Gastrocnemius medialis (tissue), 4 donors: ENCODE measurements at regions not wholly inside any gene's neighbourhood (a gene's known extent, or its start where the extent isn't known, plus 50 kb on each side); places are given as distances from the start of the nearest gene placed in this dataset.

Experiments
- CTCF ChIP-seq, 5 experiments: fragments of 450-650 bp in 3 of 5; fragments of 200-600 bp in 2 of 5; sonication (generic) in 2 of 5; IDR thresholded peaks in 4 of 5; conservative IDR thresholded peaks in 1 of 5; 1 replicate in 4 of 5; 2 replicates in 1 of 5; pipeline ENCODE4 v1.5.1; 2016 to 2019; ENCODE audit warnings: antibody characterized with exemption in 5 of 5, mild to moderate bottlenecking in 3 of 5, moderate library complexity in 3 of 5
- POLR2A ChIP-seq, 2 donors: fragments of 450-650 bp; IDR thresholded peaks; one replicate each; pipeline ENCODE4 v1.6.1; 2017; ENCODE audit warnings: antibody characterized with exemption in 2 of 2, mild to moderate bottlenecking in 2 of 2, moderate library complexity in 2 of 2

GRCh38 chr12:60182354-60182753 lies 586.5 kb downstream of the SLC16A7 start:
- TF ChIP-seq CTCF (IDR thresholded peaks at IDR 0.05 in 4 of 5, conservative IDR thresholded peaks at IDR 0.05 in 1 of 5) (no peak), POLR2A (IDR thresholded peaks at IDR 0.05) (no peak)
